ENCODE measurements at regions not wholly inside any gene's neighbourhood (a gene's known extent, or its start where the extent isn't known, plus 50 kb on each side); places are given as distances from the start of the nearest gene placed in this dataset.
"Not testable (repeated sequence)": the region's sequence is repeated elsewhere in the genome, so short reads cannot be mapped to it uniquely, and the experiment has no call there.

- peak; percentile 68 for DNase-seq (ENCODE audit: low spot score)
Observed at GRCh38 chr4:74544655-74545361, 99.9 kb downstream of the AREG start.

GRCh38 chr4:74545448-74545847 lies 100.5 kb downstream of the AREG start:
- DNase-seq (ENCODE audit: low spot score) = peak; percentile 51

GRCh38 chr4:74546057-74546456 lies 101.1 kb downstream of the AREG start:
- no peak for DNase-seq (ENCODE audit: low spot score)

- no peak for DNase-seq (ENCODE audit: low spot score)
Observed at GRCh38 chr4:74547042-74547441, 102.1 kb downstream of the AREG start.

GRCh38 chr4:74548561-74548960 lies 103.6 kb downstream of the AREG start:
- no peak for DNase-seq (ENCODE audit: low spot score)

GRCh38 chr4:74549936-74550335 lies 105.0 kb downstream of the AREG start:
- no peak for DNase-seq (ENCODE audit: low spot score)

GRCh38 chr4:74555231-74555630 lies 110.3 kb downstream of the AREG start:
- DNase-seq (ENCODE audit: low spot score) = no peak

- no peak for DNase-seq (ENCODE audit: low spot score)
Observed at GRCh38 chr4:74555843-74556242, 110.9 kb downstream of the AREG start.

GRCh38 chr4:74559853-74560252 lies 114.9 kb downstream of the AREG start:
- DNase-seq (ENCODE audit: low spot score) = no peak

GRCh38 chr4:74567981-74568380 lies 123.0 kb downstream of the AREG start:
- no peak for DNase-seq (ENCODE audit: low spot score)

GRCh38 chr4:74570095-74570494 lies 125.2 kb downstream of the AREG start:
- no peak for DNase-seq (ENCODE audit: low spot score)

GRCh38 chr4:74578329-74578728 lies 133.4 kb downstream of the AREG start:
- DNase-seq (ENCODE audit: low spot score) = no peak

- DNase-seq (ENCODE audit: low spot score) = not testable (repeated sequence)
Observed at GRCh38 chr4:74578865-74579264, 133.9 kb downstream of the AREG start.

- DNase-seq (ENCODE audit: low spot score) = no peak
Observed at GRCh38 chr4:74583089-74583700, 138.3 kb downstream of the AREG start.

- no peak for DNase-seq (ENCODE audit: low spot score)
Observed at GRCh38 chr4:74583757-74584156, 138.8 kb downstream of the AREG start.

- no peak for DNase-seq (ENCODE audit: low spot score)
Observed at GRCh38 chr4:74588350-74588749, 143.4 kb downstream of the AREG start.

- DNase-seq (ENCODE audit: low spot score) = no peak
Observed at GRCh38 chr4:74590476-74590875, 145.5 kb downstream of the AREG start.

GRCh38 chr4:74598611-74599325 lies 153.8 kb downstream of the AREG start:
- no peak for DNase-seq (ENCODE audit: low spot score)

GRCh38 chr4:74603186-74603585 lies 158.2 kb downstream of the AREG start:
- no peak for DNase-seq (ENCODE audit: low spot score)

GRCh38 chr4:74608151-74608949 lies 163.4 kb downstream of the AREG start:
- DNase-seq (ENCODE audit: low spot score) = no peak

GRCh38 chr4:74610491-74610890 lies 165.6 kb downstream of the AREG start:
- no peak for DNase-seq (ENCODE audit: low spot score)

GRCh38 chr4:74612837-74613236 lies 167.9 kb downstream of the AREG start:
- DNase-seq (ENCODE audit: low spot score) = no peak
